ENCODE measurements at regions not wholly inside any gene's neighbourhood (a gene's known extent, or its start where the extent isn't known, plus 50 kb on each side); places are given as distances from the start of the nearest gene placed in this dataset.

DNA sequence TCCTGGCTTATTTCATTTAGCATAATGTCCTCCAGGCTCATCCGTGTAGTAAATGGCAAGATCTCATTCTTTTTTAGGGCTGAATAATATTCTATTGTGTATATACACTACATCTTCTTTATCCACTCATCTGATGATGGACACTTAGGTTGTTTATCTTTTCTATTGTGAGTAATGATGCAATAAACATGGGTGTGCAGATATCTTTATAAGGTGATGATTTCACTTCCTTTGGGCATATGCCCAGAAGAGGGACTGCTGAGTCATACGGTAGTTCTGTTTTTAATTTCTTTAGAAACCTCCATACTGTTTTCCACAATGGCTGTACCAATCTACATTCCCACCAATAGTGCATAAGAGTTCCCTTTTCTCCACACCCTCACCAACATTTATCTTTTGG is 317.6 kb upstream of the CNKSR2 start:
- no peak for DNase-seq

DNA sequence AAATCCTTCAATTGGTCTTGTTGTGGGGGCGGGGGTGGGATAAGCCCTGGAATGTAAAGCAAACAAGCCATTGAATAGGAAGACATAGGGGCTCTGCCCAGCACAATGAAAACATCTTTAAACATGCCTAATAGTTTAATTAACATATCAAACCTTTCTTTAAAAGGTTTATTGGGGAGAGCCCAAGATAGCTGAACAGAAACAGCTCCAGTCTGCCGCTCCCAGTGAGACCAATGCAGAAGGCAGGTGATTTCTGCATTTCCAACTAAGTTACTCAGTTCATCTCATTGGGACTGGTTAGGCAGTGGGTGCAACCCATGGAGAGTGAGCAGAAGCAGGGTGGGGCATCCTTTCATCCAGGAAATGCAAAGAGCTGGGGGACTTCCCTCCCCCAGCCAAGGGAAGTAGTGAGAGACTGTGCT is 327.2 kb upstream of the CNKSR2 start:
- no peak for DNase-seq

DNA sequence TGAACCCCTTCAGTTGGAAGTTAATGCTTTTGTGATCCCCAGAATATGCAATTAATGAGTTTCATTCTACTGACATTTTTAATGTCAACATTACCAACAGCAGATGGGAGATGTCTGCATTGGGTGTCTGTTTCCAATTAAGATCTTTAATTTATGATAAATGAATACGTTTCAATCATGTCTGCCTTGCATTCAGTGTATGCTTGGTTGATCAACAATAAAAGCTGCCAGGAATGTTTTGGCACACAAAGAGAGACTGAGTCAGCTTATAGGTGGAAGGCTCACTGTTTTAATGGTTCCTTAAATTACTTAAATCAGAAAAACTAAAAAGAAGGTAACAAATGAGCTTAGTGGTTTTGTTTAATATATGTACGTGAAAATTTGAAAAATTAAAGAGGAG is 359.9 kb upstream of the CNKSR2 start:
- no peak for DNase-seq

DNA sequence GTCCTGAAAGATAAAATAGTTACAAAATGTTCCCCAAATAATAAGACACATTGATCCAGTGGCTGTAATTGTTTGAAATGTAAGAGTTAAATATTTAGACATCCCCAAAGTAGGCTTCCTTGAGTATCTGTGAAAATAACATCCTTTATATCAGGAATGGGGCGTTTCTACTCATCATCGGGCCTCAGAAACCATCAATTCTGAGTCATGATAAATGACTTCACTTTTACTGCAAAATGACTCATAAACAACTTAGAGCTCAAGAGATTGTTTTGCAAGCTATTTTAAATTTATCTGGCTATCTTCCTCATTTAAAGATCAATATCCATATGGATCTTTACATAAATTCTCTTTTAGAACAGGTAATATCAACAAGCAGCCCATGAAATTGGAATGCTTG is 369.4 kb upstream of the CNKSR2 start:
- DNase-seq = no peak

DNA sequence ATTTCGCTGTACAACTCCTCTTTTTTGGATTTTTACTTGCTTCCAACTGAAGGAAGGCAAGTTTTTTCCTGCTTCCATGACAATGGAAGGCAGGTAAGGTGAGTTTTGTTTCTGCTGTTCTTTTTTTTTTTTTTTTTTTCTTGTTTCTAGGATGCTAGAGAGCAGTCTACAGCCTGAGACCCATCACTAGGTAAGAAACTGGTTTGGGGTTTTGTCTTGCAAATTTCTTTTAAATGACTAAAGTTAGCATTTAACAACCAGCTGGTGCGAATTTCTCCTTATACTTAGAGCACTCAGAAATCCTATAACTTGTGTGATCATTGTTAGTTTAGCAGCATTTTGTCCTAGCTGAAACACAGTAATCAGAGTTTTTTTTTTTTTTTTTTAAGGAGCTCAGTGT is 378.4 kb upstream of the CNKSR2 start:
- no peak for DNase-seq

DNA sequence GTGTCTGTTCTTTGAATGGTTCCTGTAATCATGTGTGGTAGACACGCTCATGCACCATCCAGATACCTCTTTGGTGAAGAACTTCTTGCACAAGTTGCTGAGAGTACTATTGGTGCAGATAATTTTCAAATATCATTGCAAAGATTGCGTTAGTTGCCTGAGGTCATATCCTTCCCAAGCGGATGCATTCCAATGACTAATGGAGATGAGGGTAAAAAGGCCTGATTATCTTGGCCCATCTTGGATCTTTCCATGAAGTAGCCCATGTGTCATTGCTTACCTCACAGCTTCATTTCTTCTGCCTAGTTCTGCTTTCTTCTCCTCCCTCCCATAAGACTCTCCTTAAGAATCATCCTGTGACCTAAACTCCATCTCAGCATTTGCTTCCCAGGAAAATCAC is 384.9 kb upstream of the CNKSR2 start:
- no peak for DNase-seq

DNA sequence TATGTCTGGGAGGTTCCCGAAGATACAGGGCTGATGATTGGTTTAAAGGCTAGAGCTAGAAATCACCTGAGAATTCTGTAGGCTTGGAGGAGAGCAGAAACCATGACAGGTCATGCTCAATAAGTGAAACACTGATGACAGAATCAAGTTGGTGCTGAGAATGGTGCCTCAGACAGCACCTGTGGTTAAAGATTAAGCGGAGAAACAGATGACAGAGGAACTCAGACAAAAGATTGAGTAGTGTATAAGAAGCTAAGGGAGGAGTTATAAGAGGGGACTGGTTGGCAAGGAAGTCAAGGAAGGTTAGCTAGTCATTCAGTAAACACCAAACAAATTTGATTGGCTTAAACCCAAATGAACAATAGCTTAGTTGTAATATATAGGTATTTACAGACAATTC is 385.4 kb upstream of the CNKSR2 start:
- no peak for DNase-seq

DNA sequence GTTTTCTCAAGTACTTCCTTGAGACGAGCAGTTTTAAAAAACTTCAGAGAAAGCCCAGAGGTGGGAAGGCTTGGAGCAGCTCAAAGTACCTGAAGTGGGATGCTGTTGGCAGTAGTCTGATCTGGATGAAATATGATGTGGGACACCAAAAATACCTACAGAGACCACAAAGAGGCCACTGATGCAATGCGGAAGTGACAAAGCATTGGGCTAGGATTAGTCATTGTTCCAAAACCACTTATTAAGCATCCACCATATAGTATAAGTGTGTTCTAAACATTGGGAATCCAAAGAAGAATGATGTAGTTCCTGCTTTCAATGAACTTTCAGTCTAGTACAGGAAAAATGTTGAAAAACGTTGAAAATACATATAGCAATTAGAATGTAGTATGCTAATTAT is 386.1 kb upstream of the CNKSR2 start:
- DNase-seq = no peak

DNA sequence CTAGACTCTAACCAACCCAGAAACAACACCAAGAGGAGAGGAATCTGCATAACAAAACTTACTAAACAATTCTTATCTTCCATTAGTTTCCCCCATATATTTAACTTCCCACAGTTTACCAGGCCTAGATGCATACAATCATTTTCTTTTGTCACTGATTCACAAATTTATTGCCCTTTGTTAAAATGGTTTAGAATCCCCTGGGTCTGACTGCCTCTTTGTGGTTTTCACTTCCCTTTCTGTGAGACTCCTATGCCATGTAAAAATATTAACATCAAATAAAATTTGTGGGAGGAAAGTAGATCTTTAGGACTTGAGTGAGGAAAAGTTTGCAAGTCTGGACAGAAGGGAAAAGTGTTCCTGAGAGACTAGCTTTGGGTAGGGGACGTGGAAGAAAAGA is 393.8 kb upstream of the CNKSR2 start:
- DNase-seq = no peak

DNA sequence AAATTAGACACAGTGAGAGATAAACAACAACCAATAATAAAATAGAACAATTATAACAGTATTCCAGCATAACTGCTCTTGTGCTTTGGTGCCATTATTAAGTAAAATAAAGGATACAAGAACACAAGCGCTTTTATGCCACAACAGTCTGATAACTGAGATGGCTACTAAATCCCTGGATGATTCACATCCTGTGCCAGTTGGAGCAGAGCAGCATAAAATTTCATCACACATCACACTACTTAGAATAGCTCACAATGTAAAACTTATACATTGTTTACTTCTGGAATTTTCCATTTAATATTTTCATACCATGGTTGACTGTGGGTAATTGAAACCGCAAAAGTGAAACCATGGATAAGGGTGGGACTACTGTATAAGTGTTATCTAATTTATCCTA is 399.9 kb upstream of the CNKSR2 start:
- DNase-seq = no peak

DNA sequence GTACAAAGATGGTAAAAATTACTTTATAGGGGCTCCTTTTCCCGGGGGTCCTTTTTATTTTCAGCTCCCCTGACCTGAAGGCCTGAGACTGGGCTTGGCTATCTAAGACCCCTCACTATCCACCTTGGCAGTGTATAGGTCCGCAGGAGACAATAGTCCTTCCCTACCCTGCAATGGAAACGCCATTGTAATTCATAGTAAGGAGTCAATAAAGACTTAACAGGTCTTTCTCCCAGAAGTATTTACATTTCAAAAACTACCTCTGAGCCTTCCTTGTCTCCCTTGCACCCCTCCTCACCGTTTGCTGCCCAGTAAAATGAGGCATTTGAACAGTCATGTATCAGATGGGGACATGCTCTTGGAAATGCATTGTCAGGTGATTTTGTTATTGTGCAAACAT is 401.2 kb upstream of the CNKSR2 start:
- no peak for DNase-seq

DNA sequence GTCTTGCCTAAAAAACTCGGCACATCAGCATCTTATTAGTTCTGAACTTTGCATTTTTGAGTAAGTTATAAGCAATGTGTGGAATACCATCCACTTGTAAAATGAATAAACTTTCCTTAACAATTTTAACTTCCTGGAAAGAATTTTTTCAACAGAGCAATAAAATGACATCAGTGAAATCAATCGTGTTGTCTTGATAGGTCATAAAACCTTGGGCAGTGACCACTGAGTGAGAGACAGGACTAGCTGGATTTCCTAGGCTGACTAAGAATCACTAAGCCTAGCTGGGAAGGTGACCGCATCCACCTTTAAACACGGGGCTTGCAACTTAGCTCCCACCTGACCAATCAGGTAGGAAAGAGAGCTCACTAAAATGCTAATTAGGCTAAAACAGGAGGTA is 403.0 kb upstream of the CNKSR2 start:
- DNase-seq = no peak

DNA sequence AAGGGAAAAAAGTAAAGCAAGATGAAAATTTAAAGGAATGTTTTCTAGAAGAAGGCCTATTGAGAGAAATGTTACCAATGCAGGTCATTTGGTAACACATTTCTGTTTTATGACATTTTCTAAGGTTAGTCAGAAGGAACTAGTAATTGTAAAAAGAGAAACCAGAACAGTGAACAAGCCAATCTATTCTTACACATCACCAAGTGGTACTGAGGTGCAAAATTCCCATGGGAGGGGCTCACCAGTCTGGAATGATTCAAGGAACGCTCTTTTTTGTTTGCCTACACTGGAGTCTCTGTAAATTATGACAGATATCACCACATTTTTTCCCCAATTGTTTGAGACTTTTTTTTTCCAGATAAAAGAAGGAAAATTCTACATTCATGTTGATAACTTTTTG is 404.7 kb upstream of the CNKSR2 start:
- no peak for DNase-seq

DNA sequence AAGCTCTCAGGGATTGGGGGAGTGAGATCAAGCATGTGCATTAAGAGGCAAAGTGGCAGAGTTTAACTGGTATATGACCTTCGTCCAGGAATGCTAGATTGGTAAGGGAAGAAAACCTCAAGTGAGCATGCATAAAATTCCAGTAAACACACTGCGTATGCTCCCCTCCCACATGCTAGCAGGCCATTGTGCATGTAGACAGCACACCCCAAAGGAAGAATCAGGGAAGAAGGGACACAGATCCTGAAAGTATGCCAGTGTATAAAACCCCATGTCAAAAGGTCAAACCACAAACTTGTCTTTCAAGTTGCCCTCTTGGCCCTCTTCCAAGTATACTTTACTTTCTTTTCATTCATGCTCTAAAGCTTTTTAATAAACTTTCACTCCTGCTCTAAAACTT is 405.2 kb upstream of the CNKSR2 start:
- no peak for DNase-seq

DNA sequence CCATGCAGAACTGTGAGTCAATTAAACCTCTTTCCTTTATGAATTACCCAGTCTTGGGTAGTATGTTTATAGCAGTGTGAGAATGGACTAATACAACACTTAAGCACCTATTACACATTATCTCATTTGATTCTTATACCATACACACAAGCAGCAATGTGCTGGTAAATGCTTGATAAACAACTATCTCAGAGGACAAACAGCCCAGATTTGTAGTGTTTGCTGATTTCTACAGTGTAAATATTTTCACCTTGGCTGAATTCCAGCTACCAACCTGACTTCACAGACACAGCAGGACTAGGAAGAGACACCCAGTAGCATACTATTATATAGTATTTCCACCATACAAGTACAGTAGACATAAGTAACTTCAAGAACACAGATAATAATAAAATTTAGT is 406.5 kb upstream of the CNKSR2 start:
- no peak for DNase-seq

DNA sequence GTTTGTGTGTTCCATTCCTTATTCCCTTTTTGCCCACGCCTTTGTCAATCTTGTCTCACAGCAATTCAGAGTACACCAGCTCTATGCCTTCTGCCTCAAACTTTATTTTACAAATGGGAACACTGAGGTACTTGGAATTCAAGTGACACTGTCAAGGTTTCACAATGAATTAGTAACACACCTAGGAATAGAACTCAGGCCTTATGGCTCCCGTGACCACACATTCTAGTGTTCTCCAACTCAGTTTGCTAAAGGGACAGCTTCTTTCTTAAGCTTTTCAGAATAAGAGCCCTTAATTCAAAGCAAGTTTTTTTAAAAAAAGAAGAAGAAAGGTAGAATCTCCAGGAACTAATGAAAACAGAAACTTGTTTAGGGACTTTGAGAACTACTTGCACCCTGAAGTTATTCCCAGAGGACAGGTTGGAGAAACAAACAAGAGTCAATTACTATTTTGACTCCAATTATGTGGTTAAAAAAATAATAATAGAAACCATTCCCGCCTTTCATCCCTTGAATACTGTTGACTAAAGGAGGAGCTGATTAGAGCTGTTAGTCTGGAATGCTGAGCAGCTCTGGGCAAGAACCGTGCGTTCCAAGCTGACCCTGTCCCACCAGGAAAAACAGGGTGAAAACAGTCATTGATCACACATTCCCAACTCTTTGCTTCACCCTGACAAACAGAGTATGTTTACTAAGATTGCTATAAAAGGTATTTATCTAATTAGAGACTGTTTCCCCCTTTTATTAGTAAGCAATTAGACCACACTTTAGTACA is 408.8 kb upstream of the CNKSR2 start:
- no peak for DNase-seq

DNA sequence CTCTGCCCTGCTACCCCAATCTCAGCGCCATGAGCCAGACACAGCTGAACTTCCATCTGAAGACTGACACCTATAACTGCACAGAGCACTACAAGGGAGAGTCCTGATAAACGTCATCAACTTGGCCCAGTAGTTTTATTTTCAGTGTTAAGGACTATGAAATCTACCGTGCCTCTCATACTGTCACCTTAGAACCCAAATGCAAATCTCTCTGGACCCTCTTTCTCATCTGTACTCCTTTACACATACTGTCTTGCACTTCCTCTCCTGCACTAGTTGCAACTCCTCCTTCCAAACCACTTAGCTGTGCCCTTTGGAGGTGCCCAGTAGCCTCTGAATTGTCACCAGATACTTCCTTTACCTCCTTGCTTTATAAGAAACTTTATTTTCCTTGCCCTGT is 420.2 kb upstream of the CNKSR2 start:
- DNase-seq = no peak

DNA sequence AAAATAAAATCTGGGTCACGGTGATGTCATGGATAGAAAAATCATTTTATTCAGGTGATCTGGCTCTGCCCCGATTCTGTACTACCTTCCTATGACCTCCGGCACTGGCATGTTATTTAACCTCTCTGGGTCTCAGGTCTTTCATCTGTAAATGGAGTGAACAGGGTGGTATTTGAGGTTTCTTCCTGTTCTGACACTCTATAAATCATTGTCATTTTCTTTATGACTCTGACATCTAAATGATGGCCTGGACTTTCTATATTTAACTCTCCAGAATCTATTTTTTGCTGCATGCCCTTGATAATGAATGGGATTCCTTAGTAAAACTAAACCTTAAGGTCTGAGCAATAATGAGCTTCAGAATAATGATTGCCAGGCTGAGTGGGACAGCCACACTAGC is 422.0 kb upstream of the CNKSR2 start:
- DNase-seq = no peak

DNA sequence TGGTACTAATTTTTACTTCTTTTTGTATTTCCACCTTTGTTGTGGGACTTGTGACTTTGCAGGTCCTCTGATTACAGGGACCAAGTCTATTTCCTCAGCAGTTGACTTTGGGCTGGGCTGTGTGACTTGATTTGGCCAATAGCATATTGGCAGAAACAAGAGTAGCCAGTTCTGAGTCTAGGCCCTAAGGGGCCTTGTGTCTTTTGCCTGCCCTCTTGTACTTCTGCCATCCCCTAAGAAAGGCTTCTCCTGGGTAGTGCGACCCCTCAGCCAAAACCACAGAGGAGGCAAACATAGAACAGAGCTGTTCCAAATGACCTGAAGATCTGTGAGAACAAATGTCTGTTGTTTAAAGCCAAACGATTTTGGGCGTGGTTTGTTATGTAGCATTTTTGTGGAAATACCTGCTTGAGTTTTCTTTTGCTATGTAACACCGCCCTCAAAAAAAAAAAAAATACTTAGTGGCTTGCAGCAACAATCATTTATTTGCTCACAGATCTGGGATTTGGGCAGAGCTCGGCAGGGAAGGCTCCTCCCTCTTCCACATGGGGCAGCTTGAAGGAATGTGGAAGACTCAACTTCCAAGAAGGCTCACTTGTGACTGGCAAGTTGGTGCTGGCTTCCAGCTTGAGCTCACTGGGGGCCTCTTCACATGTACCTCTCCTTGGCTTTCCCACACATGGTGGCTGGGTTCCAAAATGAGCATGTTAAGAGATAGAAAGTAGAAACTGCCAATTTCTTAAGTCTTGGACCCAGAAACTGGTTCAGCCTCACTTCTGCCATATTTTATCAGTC is 423.0 kb upstream of the CNKSR2 start:
- DNase-seq = no peak

DNA sequence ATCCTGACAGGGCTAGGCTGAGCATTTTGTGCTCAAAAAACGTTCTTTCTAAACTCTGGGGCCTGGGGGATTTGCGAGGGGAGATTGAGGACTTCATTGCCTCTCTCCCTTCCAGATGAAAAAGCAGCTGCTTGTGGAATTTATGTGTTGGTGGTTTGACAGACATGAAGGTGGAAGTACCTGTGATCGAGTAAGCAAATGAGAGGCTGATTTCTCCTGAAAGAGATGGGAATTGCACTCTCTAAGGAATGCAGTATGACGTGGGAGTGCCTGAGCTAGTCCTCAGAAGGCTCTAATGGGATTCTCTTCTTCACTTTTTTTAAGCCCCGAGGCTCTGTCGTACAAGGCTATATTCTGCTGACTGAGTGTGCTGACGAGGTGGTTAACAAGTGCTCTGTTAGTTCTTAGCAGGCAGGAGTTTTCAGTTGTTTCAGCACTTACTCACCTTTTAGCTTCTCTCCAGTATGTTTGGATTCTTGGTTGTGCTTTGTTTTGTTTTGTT is 426.8 kb upstream of the CNKSR2 start:
- DNase-seq = no peak

DNA sequence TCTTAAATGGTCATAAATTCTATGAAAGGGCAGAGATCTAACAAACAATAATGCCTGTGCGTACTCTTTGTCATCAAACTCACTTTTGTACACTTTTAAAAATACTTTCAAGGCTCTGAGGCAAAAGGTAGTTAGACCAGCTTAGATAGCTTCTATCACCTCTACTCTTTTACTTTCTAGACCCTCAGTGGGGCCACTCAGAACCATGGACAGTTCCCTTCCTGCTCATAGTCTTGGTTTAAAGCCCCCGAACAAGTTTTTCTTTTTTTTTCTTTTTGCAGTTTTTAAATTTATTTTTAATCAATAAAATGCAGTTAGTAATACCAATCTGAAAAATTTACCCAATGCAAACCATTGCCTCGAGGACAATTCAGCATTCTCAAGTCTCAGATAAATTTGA is 460.5 kb upstream of the CNKSR2 start:
- DNase-seq = no peak

DNA sequence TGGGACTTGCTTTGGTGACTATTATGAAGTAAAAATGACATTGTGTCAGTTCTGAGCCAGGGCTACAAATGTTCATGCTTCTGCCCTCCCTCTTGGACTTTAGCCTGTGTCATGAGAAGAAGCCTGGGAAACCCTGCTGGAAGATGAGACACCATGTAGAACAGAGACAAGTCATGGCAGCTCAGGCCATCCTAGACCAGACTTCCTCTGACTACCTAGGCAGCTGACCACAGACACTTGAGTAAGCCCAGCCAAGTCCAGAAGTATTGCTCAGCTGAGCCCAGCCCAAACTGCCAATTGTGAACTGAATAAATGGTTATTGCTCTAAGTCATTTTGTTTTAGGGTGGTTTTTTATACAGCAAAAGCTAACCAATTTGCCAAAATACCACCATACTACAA is 467.6 kb upstream of the CNKSR2 start:
- no peak for DNase-seq

DNA sequence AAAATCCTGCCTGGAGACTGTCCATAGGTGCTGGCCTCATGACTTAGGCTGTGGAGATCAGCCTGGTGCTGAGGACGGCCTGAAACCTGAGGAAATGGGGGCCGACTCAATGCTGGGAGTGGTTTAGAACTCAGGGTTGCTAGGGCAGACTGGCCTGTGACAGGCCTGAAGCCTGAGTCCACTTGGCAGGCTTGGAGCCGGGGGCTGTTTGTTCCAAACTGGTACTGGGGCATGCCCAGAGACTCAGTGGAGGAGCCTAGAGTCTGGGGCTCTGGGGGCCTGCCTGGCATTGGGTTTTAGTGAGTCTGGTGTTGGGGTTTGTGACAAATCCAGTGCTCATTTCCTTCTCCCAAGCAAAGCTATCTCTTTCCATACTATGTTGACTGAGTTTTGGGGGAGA is 489.7 kb upstream of the CNKSR2 start:
- no peak for DNase-seq

Measured in hypothalamus (tissue), 51 donors.